GM19328 (cell line): ENCODE measurements at regions not wholly inside any gene's neighbourhood (a gene's known extent, or its start where the extent isn't known, plus 50 kb on each side); places are given as distances from the start of the nearest gene placed in this dataset.

ENCODE experiments used
- ATAC-seq: cut with Tn5 transposase; IDR thresholded peaks from one replicate; pipeline ENCODE4 v1.9.1; 2021; ENCODE audit warnings: mild to moderate bottlenecking, moderate library complexity; ENCODE audit not compliant: unreplicated experiment

DNA sequence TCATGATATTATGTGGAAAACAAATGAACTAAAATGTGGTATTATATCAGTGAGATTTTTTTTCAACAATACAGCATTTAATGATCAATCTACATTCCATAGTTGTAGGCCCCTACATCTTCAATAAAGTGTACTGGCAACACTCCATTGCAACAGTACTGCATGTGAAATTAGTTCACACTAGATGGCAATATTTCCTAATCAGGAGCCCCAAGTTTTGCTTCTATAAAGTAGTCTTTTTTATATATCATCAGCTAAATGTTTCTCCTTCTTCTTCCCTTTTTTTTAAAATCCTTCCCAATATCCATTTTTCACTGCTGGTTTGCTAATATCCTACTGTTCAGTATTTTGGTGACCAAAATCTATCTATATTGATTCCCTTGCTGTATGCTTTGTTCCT, 528.3 kb upstream of the ATXN8OS start:
- no peak for ATAC-seq

DNA sequence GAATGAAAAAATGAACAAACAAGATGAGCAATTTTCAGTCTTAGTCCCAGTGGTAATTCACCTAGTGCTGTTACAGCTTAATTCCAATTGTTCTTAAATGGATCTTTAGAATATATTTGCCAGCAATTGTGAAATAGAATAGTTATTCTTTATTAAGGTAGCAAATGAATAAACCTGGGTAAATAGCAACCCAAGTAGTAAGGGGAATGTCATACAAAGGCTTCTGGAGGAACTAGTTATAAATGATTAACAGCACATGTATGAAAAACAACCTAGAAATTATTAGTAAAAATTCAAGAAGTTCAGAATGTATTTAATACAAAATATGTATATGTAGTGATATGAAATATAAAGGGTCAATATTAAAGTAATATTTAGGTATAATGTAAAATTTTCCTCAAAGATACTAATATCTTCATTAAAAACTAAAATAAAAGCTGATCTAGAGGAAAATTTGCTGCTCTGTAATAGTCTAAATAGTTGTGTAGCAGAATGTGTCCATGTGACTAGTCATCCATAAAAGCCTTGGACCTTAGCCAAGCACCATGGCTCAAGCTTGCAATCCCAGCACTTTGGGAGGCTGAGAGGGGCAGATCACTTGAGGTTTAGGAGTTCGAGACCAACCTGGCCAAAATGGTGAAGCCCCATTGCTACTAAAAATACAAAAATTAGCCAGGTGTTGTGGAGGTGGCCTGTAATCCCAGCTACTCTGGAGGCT, 535.9 kb upstream of the ATXN8OS start:
- ATAC-seq = no peak

DNA sequence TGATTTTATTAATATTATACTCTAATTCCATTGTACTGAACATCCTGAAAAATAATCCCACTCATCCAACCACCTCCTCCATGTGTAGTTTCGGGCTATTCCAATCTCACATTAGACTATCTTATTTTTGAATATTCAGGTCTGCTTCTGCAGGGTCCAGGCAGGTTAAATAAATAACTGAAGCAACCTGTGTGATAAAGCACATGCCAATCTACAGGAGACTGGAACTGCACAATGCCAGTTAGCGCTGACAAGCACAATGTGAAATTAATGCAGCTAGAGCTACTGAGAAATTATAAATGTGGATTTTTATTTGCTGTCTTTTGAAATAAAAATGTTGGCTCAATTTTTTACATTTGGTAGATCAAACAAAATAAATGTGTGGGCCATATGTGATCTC, 540.1 kb upstream of the ATXN8OS start:
- no peak for ATAC-seq

DNA sequence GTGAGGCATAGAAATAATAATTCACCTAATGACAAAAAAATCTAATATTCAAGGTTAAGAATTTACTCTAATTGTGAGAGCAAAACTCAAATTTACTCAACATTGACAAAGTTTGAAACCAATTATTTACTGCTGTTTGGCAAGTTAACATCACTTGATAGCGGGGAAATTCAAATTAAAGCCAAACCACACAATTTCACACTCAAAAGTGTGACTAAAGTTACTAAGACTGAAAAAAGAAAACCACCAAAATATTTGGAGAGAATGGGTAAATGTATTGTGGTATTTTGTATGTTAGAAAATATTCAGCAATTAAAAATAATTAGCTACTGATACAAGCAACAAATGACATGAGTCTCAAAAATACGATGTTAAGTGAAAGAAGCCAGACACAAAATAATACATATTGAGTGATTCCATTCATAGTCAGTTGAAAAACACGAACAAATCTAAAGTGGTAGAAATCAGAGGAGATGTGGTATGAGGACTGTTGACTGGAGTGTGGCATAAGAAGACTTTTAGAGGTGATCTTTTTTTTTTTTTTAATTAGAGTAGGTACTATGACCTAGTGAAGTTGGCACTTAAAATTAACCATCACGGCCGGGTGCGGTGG, 541.4 kb upstream of the ATXN8OS start:
- no peak for ATAC-seq

DNA sequence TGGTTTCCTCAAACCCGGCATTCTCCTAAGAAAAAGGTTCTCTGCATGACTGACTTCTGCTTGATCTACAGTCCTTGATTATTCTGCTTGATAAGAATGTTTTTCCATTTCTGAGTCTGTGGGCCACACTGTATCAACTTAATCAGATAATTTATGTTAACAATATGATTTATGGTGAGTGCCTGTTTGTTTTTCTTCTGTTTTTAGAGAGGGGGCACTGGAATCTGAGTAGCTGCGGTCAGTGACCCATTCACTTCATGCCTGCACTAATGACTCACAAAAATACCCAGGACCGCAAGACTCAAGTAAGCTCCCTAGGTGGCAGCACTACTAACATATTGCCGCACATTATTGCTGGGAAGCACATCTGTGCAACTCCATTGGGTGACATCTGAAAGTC, 542.3 kb upstream of the ATXN8OS start:
- ATAC-seq = peak; percentile 75

DNA sequence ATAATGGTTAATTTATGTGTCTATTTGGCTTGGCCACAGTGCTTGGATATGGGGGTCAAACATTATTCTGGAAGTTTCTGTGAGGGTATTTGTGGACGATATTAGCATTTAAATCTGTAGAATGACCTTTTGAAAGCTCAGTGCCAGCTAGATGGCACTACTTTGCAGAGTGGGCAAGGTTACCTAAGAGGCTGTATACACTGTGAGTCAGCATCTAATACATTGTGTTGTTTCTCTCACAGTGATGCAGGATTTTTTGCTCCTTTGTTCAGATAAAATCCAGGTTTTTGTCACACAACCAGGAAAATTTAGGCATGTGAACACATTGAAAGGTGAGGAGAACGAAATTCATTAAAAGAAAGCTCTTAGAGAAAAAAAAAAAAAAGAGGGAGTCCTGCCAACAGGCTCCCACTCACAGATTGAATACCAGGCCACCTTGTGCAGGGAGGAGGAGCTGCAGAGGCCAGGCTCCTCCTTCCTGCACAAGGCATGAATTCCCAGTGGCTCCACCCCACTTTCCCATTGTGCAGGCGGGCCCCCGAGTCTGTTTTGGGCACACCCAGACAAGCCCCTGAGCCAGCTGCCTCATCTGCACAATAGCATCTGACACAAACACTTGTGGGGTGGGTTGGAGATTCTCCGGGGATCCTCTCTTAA, 551.0 kb upstream of the ATXN8OS start:
- no peak for ATAC-seq

DNA sequence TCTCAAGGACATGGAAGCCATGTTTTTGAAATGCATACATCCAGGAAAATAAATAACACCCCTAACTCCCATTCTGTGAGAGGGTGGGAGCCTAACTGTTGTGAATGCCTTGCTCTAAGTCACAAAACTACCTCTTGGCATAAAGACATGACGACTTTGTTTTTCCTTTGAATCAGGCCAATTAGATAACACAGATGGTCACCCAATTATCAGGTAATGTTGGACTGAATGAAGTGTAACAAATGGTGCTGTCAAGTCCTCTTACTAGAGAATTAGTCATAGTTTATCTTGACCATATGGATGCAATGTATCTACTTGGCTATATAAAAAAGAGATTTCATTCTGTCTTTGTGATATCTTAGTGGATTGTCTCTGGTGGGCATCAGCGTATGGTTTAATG, 553.6 kb upstream of the ATXN8OS start:
- no peak for ATAC-seq

DNA sequence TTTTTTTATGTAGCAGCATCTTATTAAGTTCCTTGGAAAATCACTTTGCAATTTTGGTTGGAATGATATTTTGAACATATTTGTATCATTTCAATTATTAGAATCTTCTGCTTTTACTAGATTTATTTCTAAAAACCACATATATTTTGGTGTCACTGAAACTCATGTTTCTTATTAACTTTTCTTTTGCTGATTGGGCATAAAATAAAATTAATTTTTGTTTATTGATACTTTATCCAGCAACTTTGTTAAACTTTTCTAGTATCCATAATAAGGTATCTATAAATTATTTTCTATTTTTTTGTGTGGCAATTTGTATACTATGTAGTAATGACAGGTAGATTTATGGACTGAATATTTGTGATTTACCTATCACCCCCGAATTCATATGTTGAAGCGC, 556.4 kb upstream of the ATXN8OS start:
- no peak for ATAC-seq

DNA sequence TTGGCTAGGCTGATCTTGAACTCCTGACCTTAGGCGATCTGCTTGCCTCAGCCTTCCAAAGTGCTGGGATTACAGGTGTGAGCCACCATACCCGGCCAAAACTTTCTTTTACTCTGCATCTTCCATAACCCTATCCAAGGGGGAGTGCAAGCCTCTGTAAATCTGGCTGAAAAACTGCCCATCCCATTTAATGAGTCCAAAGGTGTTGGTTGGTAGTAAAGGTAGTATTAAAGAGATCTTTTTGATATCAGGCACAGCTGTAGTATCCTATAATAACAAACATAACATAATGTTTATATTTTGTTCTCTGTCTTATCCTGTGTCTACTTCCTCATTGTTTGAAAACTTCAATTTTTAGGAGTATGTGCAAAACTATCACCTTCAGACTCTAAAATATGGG, 559.8 kb upstream of the ATXN8OS start:
- ATAC-seq = no peak

DNA sequence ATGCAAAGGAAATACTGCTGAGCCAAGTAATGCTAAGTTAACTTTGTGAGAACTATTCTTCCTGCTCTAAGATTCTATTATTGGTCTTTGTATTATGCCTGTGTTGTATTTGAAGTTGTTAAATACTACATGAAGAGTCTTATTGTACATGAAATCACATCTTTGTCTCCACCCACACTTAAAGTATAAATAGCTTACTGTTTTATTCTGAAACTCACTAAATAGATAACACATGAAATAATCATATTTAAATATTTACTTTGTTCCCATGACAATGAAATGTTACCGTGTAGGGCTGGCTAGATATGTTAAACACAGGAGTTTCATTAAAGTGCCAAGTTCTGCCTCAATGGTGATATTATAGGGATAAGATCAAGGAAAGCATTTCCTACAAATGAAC, 562.1 kb upstream of the ATXN8OS start:
- no peak for ATAC-seq

DNA sequence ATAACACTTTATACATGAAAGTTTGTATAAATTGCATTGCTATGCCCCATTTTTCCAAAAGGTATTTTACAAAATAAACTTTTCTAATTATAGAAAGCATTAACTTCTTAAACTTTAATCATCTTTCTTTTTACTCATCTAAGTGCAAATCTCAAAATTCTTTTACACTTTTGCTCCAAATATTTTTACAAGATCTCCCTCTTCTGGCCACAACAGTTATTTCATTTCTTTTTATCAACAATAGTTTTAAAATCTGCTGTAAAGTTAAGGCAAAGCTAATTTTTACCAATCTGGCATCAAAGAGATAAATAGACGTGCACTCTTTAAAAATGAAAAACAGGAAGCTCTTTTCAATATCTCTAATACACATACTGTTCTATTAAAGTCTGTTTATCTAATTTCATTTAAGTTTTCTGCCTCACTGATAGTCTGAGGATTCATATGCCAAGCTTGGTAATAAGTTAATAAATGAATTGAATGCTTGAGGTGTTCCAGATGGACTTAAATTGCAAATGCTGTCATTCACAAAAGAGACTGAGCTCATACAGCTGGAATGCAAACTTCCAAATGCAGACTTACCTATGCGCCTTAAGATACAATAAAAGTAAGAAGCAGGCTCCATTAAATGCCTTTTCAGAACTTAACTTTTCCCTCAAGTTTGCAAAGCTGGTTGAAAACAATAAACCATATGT, 583.0 kb upstream of the ATXN8OS start:
- no peak for ATAC-seq

DNA sequence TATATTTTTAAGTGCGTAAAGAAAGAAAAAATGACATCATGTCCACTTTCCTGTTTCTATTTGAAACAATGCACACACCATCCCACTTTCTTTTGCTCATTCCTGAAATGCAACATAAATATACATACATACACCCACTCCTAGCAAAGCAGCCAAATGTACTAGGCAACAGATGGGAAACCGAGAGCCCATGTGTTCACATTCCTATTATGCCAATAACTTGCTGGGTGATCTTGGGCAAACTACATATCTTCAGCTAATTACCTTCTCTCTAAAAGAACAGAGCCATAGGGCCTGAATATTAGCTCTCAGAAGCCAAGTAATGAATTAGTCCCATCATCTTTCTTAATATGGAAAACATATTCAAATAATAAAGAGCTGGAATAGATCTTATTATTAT, 610.6 kb upstream of the ATXN8OS start:
- ATAC-seq = no peak

DNA sequence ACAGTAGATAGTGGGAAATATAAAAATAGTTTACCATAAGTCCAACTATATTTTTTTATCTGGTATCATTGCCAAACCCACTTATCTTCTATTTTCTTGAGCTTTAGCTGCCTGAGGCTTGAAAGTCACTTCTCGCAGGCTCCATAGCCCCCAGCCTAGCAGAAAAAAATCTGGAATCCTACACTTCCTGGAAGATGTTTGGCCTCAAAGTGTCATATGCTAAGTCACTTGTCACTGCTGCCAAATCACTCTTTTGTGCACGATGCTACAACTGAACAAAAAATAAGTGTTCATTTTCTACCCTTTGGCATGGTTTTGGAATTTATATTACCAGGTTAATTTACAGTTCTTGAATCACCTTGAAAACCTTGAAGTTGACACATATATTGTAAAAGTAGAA, 612.5 kb upstream of the ATXN8OS start:
- ATAC-seq = no peak

DNA sequence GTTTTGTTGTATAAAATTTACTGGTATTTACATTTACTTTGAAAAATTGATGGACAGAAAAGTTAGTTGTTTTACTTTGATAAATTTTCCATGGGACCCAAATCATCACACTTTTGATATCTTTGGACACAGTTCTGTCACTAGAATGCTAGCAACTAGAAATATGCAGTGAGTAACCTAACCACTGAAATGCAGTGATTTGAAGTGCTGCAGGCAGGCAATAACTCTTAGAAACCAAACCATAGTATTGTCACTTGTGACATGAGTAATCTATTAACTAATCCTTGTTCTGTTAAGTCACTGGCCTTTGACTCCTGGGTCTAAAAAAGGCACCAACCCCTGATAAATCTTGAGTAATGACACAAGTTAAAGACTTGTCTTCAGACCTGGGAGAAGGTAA, 620.0 kb upstream of the ATXN8OS start:
- no peak for ATAC-seq

DNA sequence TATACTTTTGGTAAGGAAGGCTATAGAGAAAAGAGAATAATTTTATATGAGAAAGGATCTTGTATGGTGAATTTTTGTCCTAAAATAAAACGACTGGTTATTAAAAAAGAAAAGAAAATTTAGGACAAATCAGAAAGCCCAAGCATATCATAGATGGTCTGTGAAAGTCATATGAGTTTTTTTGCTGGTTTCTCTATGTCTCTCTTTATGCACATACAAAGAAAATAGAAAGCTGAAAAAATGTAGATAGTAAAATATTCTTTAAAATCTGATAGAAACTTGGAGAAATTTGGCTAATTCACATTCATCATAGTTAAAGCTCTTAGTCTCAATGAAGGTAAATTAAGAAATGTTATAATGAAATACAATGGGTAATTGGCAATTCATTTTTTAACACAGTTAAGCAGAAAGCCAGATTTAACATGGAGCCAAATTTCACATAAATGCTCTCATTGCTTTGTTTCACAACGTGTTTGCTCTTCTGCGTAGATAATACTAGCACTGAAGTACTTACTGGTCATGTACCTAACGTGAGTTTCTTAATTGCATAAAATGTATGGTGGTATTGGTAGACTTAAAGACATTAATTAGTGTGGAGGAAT, 621.5 kb upstream of the ATXN8OS start:
- no peak for ATAC-seq

DNA sequence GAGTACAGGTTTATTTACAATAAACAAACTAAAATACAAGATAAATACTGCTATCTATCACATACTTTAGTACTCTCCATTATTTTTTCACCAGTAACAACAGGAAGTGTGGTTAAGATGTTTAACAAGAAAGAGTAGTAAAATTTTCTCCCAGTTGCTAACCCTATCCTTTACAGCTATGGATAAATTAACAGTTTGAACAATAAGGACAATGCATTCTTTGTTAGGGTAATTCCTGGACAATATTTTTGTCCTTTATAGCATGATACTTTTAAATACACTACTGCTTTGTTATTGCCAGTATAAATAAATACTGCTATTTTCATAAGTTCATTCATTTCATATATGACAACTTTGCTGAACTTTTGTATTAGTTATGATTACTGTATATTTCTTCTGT, 630.2 kb upstream of the ATXN8OS start:
- ATAC-seq = no peak

DNA sequence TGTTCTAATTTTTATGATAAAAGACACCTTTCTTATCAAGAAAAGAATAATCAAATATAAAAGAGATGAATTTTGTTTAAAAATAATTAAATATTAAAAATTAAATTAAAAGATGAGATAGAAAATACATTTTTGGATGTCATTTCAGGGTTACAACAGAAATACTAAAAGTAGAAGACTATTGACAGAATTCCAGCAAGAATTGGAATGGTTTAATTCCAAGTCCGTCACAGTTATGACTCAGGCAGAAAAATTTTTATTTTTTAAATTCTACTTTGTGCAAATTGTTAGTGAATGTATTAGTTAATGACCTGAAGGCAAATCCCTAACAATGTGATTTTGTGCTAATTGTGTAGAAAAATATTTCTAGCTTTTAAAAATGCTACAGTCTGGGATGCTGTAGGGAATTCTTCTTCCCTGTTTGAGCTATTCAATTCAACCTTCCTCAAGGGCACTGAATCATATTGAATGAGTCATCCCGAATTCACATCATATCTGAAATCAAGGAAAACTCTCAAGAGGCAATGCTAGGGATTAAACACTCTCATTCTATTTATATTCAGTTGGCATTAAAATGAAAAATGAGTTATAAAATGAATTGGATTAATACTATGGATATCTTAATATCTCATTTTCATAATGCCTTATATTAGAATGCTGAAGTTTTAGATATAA, 633.5 kb upstream of the ATXN8OS start:
- ATAC-seq = no peak

DNA sequence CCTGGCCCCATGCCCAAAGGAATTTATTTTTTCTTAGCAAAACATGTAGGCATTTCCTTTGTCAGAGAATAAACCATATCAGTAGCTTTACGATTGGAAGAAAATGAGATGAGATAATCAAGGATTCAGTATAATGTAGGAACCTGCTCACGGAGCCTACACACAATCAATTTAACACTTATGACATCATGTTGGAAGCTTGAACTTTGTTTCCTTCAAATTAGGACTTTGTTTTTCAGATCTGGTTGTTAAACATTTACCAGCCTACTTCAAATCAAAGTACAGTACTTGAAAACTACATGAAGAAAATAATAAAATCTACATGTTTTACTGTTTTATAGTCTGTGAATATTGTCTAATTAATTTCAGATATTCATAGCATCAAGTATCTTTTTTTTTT, 639.0 kb upstream of the ATXN8OS start:
- ATAC-seq = no peak

DNA sequence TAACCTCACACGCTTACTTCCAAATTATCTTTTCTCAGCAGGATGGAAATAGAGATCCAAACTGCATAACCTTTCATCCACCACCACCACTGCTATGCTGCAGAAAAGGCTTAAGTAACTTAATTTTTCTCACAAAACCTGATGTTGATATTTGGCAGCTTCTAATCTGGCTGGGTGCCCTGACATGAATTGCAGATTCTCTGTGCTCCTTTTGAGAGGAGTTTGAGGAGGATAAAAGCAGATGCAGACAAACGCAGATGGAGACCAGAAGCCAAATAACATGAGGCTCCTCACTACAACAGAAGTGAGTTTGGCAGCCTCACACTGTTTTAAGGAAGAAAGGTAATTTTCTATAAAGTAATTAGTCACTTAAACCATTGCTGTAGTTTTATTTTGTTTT, 646.2 kb upstream of the ATXN8OS start:
- ATAC-seq = no peak

DNA sequence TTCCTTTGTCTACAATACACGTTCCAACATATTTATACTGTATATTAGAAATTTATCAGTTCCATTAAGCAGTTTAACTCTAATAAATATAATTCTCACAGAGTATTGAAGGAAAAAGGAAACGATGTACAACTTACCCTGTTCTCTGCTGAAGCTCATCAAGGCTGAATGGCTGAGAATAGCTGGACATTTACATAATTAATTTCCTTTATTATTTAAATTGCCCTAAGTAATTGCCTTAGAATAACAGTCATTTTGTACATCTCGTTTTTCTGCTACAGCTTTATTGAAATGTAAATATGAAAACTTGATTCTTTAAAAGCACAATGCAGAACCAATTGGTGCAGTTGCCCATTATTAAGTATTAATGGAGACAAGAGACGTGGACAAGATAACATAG, 648.3 kb upstream of the ATXN8OS start:
- ATAC-seq = no peak

DNA sequence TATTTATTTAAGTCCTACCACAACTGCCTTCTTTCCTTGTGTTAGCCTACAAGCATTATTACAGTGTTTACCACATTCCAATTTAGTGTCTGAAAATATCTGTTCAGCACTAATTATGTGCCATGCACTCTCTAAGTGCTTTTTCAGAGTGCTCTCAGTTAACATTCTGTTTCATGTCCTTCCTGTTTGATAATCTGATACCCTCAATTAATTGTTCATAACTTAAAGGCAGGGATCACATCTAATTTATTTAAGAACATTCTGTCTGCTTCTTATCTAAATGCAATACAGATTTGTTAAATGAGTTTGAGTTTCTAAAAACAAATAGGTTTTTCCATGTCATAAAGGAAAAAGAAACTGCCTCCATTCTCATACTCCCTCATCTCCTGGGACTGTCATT, 649.6 kb upstream of the ATXN8OS start:
- ATAC-seq = no peak
